WI38 (cell line): ENCODE measurements at regions not wholly inside any gene's neighbourhood (a gene's known extent, or its start where the extent isn't known, plus 50 kb on each side); places are given as distances from the start of the nearest gene placed in this dataset.
"Not testable (repeated sequence)": the region's sequence is repeated elsewhere in the genome, so short reads cannot be mapped to it uniquely, and the experiment has no call there.

Experiments used
- H3K4me3 ChIP-seq: 2 replicates; pipeline ENCODE4 v1.5.1; 2011; ENCODE audit warnings: low read depth, mild to moderate bottlenecking, control low read depth, low read length
- CTCF ChIP-seq: IDR thresholded peaks from 2 replicates; pipeline ENCODE4 v1.5.1; 2012; ENCODE audit warnings: low read depth, mild to moderate bottlenecking, control low read depth, low read length

GRCh38 chr17:445839-446238 is 93.2 kb upstream of the RPH3AL start, which contains the start of gene RFLNB:
TSS of gene RFLNB (minus strand) at chr17:445939.
- not testable (repeated sequence) for H3K4me3 ChIP-seq

- H3K4me3 ChIP-seq, result no peak overlapping the region
- no peak for TF ChIP-seq CTCF
Measured at GRCh38 chr17:444879-445454, 92.4 kb upstream of the RPH3AL start.

- no peak overlapping the region for H3K4me3 ChIP-seq
- TF ChIP-seq CTCF, result no peak
Measured at GRCh38 chr17:443109-443508, 90.5 kb upstream of the RPH3AL start.

GRCh38 chr17:441155-441950 is 88.7 kb upstream of the RPH3AL start:
- no peak for TF ChIP-seq CTCF
- H3K4me3 ChIP-seq, result no peak overlapping the region

- TF ChIP-seq CTCF, result no peak
- H3K4me3 ChIP-seq, result no peak overlapping the region
Measured at GRCh38 chr17:438191-438590, 85.6 kb upstream of the RPH3AL start.

- H3K4me3 ChIP-seq, result no peak overlapping the region
- TF ChIP-seq CTCF, result no peak
Measured at GRCh38 chr17:437545-437944, 84.9 kb upstream of the RPH3AL start.

- H3K4me3 ChIP-seq, result no peak overlapping the region
- no peak for TF ChIP-seq CTCF
Measured at GRCh38 chr17:436571-436970, 84.0 kb upstream of the RPH3AL start.

- H3K4me3 ChIP-seq, result not testable (repeated sequence)
Measured at GRCh38 chr17:432471-432870, 79.9 kb upstream of the RPH3AL start.
